GM23338 (cell line): ENCODE measurements at regions not wholly inside any gene's neighbourhood (a gene's known extent, or its start where the extent isn't known, plus 50 kb on each side); places are given as distances from the start of the nearest gene placed in this dataset.

Experiments used
- ATAC-seq: fragments of 200-7000 bp; cut with Tn5 transposase; 3 replicates; pipeline ENCODE4 v1.9.1; 2020
- DNase-seq: peaks from one replicate; pipeline ENCODE4 v3.0.0-alpha.2; 2015; ENCODE audit warnings: low spot score
- H2AFZ ChIP-seq: fragments of 200-600 bp; sonication (generic); 2 replicates; pipeline ENCODE4 v1.8.0; 2016; ENCODE audit warnings: antibody characterized with exemption, mild to moderate bottlenecking, moderate library complexity
- H3F3A ChIP-seq: fragments of 200-600 bp; sonication (generic); replicated peaks from 2 replicates; pipeline ENCODE4 v1.8.0; 2017; ENCODE audit warnings: antibody characterized with exemption, mixed run types, low read depth
- H3K27ac ChIP-seq: fragments of 200-600 bp; sonication (generic); 2 replicates; pipeline ENCODE4 v1.6.1; 2016; ENCODE audit warnings: low read depth
- H3K27me3 ChIP-seq: fragments of 200-600 bp; sonication (generic); 2 replicates; pipeline ENCODE4 v1.8.0; 2016; ENCODE audit warnings: mild to moderate bottlenecking, mixed run types, moderate library complexity; ENCODE audit not compliant: insufficient read depth
- H3K36me3 ChIP-seq: fragments of 200-600 bp; sonication (generic); 2 replicates; pipeline ENCODE4 v1.8.0; 2016; ENCODE audit warnings: mild to moderate bottlenecking; ENCODE audit not compliant: insufficient read depth
- H3K4me1 ChIP-seq: fragments of 200-600 bp; sonication (generic); 2 replicates; pipeline ENCODE4 v1.8.0; 2016; ENCODE audit warnings: mild to moderate bottlenecking, moderate library complexity; ENCODE audit not compliant: insufficient read depth
- H3K4me2 ChIP-seq: fragments of 200-600 bp; sonication (generic); 2 replicates; pipeline ENCODE4 v1.7.1; 2017; ENCODE audit warnings: mixed run types
- H3K4me3 ChIP-seq: fragments of 200-600 bp; sonication (generic); 2 replicates; pipeline ENCODE4 v1.6.1; 2016; ENCODE audit warnings: mixed run types
- H3K79me2 ChIP-seq: fragments of 200-600 bp; sonication (generic); replicated peaks from 2 replicates; pipeline ENCODE4 v1.8.0; 2017; ENCODE audit warnings: mild to moderate bottlenecking; ENCODE audit not compliant: insufficient read depth
- H3K9me2 ChIP-seq: fragments of 200-600 bp; sonication (generic); 2 replicates; pipeline ENCODE4 v1.8.0; 2017; ENCODE audit not compliant: insufficient read depth
- H4K20me1 ChIP-seq: fragments of 200-600 bp; sonication (generic); replicated peaks from 2 replicates; pipeline ENCODE4 v1.8.0; 2017; ENCODE audit warnings: mild to moderate bottlenecking; ENCODE audit not compliant: insufficient read depth
- H3K27ac Mint-ChIP-seq: 2 replicates; pipeline ENCODE4 v1.8.0; 2020; ENCODE audit warnings: inconsistent platforms, mild to moderate bottlenecking, moderate library complexity, mixed read lengths
- H3K27me3 Mint-ChIP-seq: 3 replicates; pipeline ENCODE4 v1.8.0; 2022; ENCODE audit warnings: low read depth, mild to moderate bottlenecking, moderate library complexity, mixed read lengths, inconsistent platforms; ENCODE audit not compliant: insufficient read depth, poor library complexity
- H3K36me3 Mint-ChIP-seq: 3 replicates; pipeline ENCODE4 v1.8.0; 2021; ENCODE audit warnings: low read depth, mild to moderate bottlenecking, inconsistent platforms, moderate library complexity, mixed read lengths
- H3K4me1 Mint-ChIP-seq: 3 replicates; pipeline ENCODE4 v1.8.0; 2020; ENCODE audit warnings: mild to moderate bottlenecking, inconsistent platforms, mixed read lengths
- H3K4me3 Mint-ChIP-seq: 3 replicates; pipeline ENCODE4 v1.8.0; 2021; ENCODE audit warnings: moderate library complexity, mild to moderate bottlenecking, inconsistent platforms, mixed read lengths
- H3K9me3 Mint-ChIP-seq: 3 replicates; pipeline ENCODE4 v1.8.0; 2020; ENCODE audit warnings: moderate library complexity, mild to moderate bottlenecking, inconsistent platforms, mixed read lengths
- CREB1 ChIP-seq: fragments of 250-450 bp; sonication (Bioruptor Pico); IDR thresholded peaks from 2 replicates; pipeline ENCODE4 v1.5.0; 2020; ENCODE audit warnings: low read depth, mild to moderate bottlenecking, moderate library complexity
- CTCF ChIP-seq, 2 experiments: fragments of 200-600 bp in 1 of 2; sonication (generic) in 1 of 2; conservative IDR thresholded peaks; 2 replicates each; pipeline versions ENCODE4 v1.5.1 to v1.6.1; 2016 to 2017; ENCODE audit warnings: antibody characterized with exemption in 2 of 2, low read depth in 2 of 2, mild to moderate bottlenecking in 2 of 2, moderate library complexity in 1 of 2
- ETS1 ChIP-seq: IDR thresholded peaks from 2 replicates; pipeline ENCODE4 v1.6.1; 2016; ENCODE audit warnings: antibody characterized with exemption
- EZH2 ChIP-seq: fragments of 200-600 bp; sonication (generic); IDR thresholded peaks from one replicate; pipeline ENCODE4 v1.8.0; 2017; ENCODE audit warnings: antibody characterized with exemption, mild to moderate bottlenecking, low read depth; ENCODE audit not compliant: unreplicated experiment
- EZH2phosphoT487 ChIP-seq: fragments of 200-600 bp; sonication (generic); IDR thresholded peaks from one replicate; pipeline ENCODE4 v1.8.1; 2018; ENCODE audit warnings: antibody characterized with exemption; ENCODE audit not compliant: unreplicated experiment
- JUNB ChIP-seq: IDR thresholded peaks from one replicate; pipeline ENCODE4 v1.6.1; 2016; ENCODE audit warnings: antibody characterized with exemption; ENCODE audit not compliant: unreplicated experiment
- NANOG ChIP-seq: IDR thresholded peaks from 2 replicates; pipeline ENCODE4 v1.6.1; 2016; ENCODE audit warnings: antibody characterized with exemption, borderline replicate concordance
- POLR2AphosphoS5 ChIP-seq: IDR thresholded peaks from 2 replicates; pipeline ENCODE4 v1.6.1; 2016; ENCODE audit warnings: antibody characterized with exemption, low read depth
- REST ChIP-seq: IDR thresholded peaks from one replicate; pipeline ENCODE4 v1.6.1; 2018; ENCODE audit warnings: antibody characterized with exemption; ENCODE audit not compliant: unreplicated experiment
- STAT1 ChIP-seq: IDR thresholded peaks from one replicate; pipeline ENCODE4 v1.6.1; 2016; ENCODE audit warnings: antibody characterized with exemption; ENCODE audit not compliant: unreplicated experiment
- ZNF114 ChIP-seq: fragments of 250-450 bp; sonication (Bioruptor Pico); IDR thresholded peaks from 2 replicates; pipeline ENCODE4 v1.5.0; 2020; ENCODE audit warnings: mild to moderate bottlenecking, moderate library complexity
- ZNF331 ChIP-seq: fragments of 250-450 bp; sonication (Bioruptor Pico); IDR thresholded peaks from 2 replicates; pipeline ENCODE4 v1.5.0; 2020; ENCODE audit warnings: low read depth, mild to moderate bottlenecking, moderate library complexity
- ZNF462 ChIP-seq: fragments of 250-450 bp; sonication (Bioruptor Pico); IDR thresholded peaks from 2 replicates; pipeline ENCODE4 v1.5.0; 2020; ENCODE audit warnings: mild to moderate bottlenecking, moderate library complexity

DNA sequence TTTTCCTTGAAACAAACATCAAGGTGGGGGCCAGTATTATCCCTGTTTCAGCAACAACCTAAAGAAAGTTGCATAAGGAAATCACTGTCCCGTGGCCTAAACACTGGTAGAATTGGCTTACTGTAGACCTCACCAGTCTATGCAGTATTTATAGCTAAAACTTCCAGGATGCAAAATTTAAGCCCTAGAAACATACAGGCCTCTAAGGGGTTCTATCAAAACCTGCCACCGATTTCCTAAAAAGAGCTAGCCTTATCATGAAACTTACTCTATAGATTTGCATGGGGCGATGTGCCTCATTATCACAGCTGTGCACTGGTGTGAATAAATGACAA lies 84.3 kb upstream of the FOXQ1 start:
- peaks cover 4% of the 10 kb centered on the region for H3K27me3 Mint-ChIP-seq

More for the DNA sequence above, 84.3 kb upstream of the FOXQ1 start:
- no peak overlapping the region for H3K27ac Mint-ChIP-seq
- H2AFZ ChIP-seq, result no peak overlapping the region
- H3K4me1 ChIP-seq, result no peaks in the 10 kb centered on the region
- H3K27me3 ChIP-seq, result no peaks in the 10 kb centered on the region
- TF ChIP-seq ZNF331, result no peak
- no peak for TF ChIP-seq POLR2AphosphoS5
- TF ChIP-seq ZNF462 (CRISPR knock-in tag), result no peak
- no peak for TF ChIP-seq NANOG
- TF ChIP-seq CREB1 (CRISPR knock-in tag), result no peak
- no peak for TF ChIP-seq ZNF114
- no peak for TF ChIP-seq EZH2
- TF ChIP-seq JUNB, result no peak
- no peak for TF ChIP-seq REST
- TF ChIP-seq ETS1, result no peak
- TF ChIP-seq EZH2phosphoT487, result no peak
- no peak for TF ChIP-seq CTCF (conservative IDR thresholded peaks at IDR 0.05; ENCODE audit: low read depth in 2 of 2)
- TF ChIP-seq STAT1, result no peak
- H3K9me2 ChIP-seq, result no peaks in the 10 kb centered on the region
- no peaks in the 10 kb centered on the region; the same call in 2 of the 3 replicates for H3K4me1 Mint-ChIP-seq
- H3K36me3 ChIP-seq, result no peaks in the 10 kb centered on the region
- H3K4me3 Mint-ChIP-seq, result no peak overlapping the region
- no peaks in the 10 kb centered on the region for H3F3A ChIP-seq
- ATAC-seq (no peak), DNase-seq (no peak)
- H3K79me2 ChIP-seq, result no peaks in the 10 kb centered on the region
- H3K36me3 Mint-ChIP-seq, result no peaks in the 10 kb centered on the region
- no peak overlapping the region for H3K27ac ChIP-seq
- H4K20me1 ChIP-seq, result no peaks in the 10 kb centered on the region
- H3K4me3 ChIP-seq, result no peak overlapping the region
- H3K4me2 ChIP-seq, result no peak overlapping the region
- no peaks in the 10 kb centered on the region; the same call in 2 of the 3 replicates for H3K9me3 Mint-ChIP-seq
